ENCODE measurements at regions not wholly inside any gene's neighbourhood (a gene's known extent, or its start where the extent isn't known, plus 50 kb on each side); places are given as distances from the start of the nearest gene placed in this dataset.

- Histone ChIP-seq H3K4me1 (ENCODE audit: control insufficient read depth, insufficient read depth, low read length) (no peaks in the 10 kb centered on the region), H3K27ac (ENCODE audit: extremely low read depth, low read depth, low read length) (no peak overlapping the region), H3K4me3 (ENCODE audit: low read depth, low read length) (no peak overlapping the region), H3K9me3 (ENCODE audit: control insufficient read depth, insufficient read depth, low read depth, low read length) (no peaks in the 10 kb centered on the region), H3K36me3 (ENCODE audit: control insufficient read depth in 2 of 2, insufficient read depth in 1 of 2, low read length in 2 of 2) (no peaks in the 10 kb centered on the region)
- POLR2A ChIA-PET = no interaction called here
- CTCF ChIA-PET = interaction anchor here (0.6 kb wide), 1 partner anchor 282 kb away, joined by 3 read pairs; no protein-coding TSS in a partner anchor
- TF ChIP-seq MYNN (tag by site-specific recombination; IDR thresholded peaks at IDR 0.05; ENCODE audit: borderline replicate concordance) (no peak), ZNF473 (tag by site-specific recombination; IDR thresholded peaks at IDR 0.05) (no peak), ZNF785 (tag by site-specific recombination; IDR thresholded peaks at IDR 0.05) (no peak), ZNF701 (tag by site-specific recombination; IDR thresholded peaks at IDR 0.05) (no peak), TRIM28 (IDR thresholded peaks at IDR 0.05; ENCODE audit: borderline replicate concordance, low read length) (no peak), ZFHX2 (tag by site-specific recombination; conservative IDR thresholded peaks at IDR 0.05) (no peak), ZNF654 (tag by site-specific recombination; IDR thresholded peaks at IDR 0.05; ENCODE audit: low read depth) (no peak), ZNF76 (tag by site-specific recombination; IDR thresholded peaks at IDR 0.05; ENCODE audit: borderline replicate concordance, low read depth) (no peak), ZBTB1 (tag by site-specific recombination; IDR thresholded peaks at IDR 0.05) (no peak)
Observed at GRCh38 chr4:165787516-165788274, 85.3 kb upstream of the TLL1 start.

DNA sequence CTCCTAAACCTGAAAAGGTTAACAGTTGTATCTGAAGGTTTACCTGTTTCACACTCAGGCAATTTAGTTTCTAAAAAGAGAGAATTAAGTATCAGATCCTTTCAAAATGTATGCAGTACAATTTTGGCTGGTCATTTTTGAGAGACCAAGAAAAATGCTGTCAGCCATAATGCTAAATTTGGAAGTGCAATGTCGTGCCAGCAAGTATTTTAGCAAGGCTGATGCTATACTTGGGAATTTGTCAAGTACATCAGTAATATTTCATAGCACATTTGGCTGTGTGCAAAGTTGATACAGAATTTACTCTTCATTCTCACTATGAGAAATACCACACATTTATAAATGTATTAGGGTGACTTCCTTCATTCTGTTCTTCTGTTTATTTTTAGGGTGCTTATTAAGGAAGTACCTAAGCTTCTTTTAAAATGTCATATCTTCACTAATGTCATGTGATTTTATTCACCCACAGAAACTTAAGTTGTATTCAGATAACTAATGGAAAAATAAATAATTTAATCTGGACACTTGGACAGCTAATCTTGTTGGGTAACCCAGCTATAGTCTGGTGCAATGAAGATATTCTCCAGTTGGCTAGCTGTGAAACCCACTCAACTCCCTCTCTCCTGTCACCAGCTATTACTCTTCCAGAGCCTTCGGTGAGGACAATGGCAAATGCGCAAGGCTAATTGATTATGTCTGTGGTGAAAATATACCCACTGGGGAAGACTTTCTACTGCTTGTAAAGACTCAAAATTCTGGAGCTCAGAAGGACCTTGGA, 84.2 kb upstream of the TLL1 start:
- no peak for TF ChIP-seq ZNF114 (tag by site-specific recombination; IDR thresholded peaks at IDR 0.05)
- TF ChIP-seq ZNF473 (tag by site-specific recombination; IDR thresholded peaks at IDR 0.05) = no peak
- TF ChIP-seq, protein P1, sequence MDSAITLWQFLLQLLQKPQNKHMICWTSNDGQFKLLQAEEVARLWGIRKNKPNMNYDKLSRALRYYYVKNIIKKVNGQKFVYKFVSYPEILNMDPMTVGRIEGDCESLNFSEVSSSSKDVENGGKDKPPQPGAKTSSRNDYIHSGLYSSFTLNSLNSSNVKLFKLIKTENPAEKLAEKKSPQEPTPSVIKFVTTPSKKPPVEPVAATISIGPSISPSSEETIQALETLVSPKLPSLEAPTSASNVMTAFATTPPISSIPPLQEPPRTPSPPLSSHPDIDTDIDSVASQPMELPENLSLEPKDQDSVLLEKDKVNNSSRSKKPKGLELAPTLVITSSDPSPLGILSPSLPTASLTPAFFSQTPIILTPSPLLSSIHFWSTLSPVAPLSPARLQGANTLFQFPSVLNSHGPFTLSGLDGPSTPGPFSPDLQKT (IDR thresholded peaks at IDR 0.05; ENCODE audit: borderline replicate concordance, low read depth, low read length) = no peak
- no peak for TF ChIP-seq ZNF660 (tag by site-specific recombination; IDR thresholded peaks at IDR 0.05)
- TF ChIP-seq ZNF426 (tag by site-specific recombination; IDR thresholded peaks at IDR 0.05) = no peak
- no peak for TF ChIP-seq FEZF1 (tag by site-specific recombination; IDR thresholded peaks at IDR 0.05)
- TF ChIP-seq ZNF48 (tag by site-specific recombination; IDR thresholded peaks at IDR 0.05) = no peak
- TF ChIP-seq, protein P2, sequence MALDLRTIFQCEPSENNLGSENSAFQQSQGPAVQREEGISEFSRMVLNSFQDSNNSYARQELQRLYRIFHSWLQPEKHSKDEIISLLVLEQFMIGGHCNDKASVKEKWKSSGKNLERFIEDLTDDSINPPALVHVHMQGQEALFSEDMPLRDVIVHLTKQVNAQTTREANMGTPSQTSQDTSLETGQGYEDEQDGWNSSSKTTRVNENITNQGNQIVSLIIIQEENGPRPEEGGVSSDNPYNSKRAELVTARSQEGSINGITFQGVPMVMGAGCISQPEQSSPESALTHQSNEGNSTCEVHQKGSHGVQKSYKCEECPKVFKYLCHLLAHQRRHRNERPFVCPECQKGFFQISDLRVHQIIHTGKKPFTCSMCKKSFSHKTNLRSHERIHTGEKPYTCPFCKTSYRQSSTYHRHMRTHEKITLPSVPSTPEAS (tag by site-specific recombination; IDR thresholded peaks at IDR 0.05) = no peak
- no peak for TF ChIP-seq ZNF155 (tag by site-specific recombination; IDR thresholded peaks at IDR 0.05)
- no peak for TF ChIP-seq ZNF140 (tag by site-specific recombination; IDR thresholded peaks at IDR 0.05)
- no peak for TF ChIP-seq ZNF549 (tag by site-specific recombination; IDR thresholded peaks at IDR 0.05)
- TF ChIP-seq OVOL3 (tag by site-specific recombination; IDR thresholded peaks at IDR 0.05) = no peak
- TF ChIP-seq PRDM1 (tag by site-specific recombination; IDR thresholded peaks at IDR 0.05) = no peak
- no peak for TF ChIP-seq ZNF341 (tag by site-specific recombination; IDR thresholded peaks at IDR 0.05; ENCODE audit: low read depth)
- no peak for TF ChIP-seq ZNF280D (tag by site-specific recombination; IDR thresholded peaks at IDR 0.05)
- TF ChIP-seq ZNF19 (tag by site-specific recombination; IDR thresholded peaks at IDR 0.05; ENCODE audit: low read depth) = no peak
- no peak for TF ChIP-seq ZNF138 (tag by site-specific recombination; IDR thresholded peaks at IDR 0.05; ENCODE audit: borderline replicate concordance)
- TF ChIP-seq ZNF692 (tag by site-specific recombination; IDR thresholded peaks at IDR 0.05) = no peak
- no peak for TF ChIP-seq MYNN (tag by site-specific recombination; IDR thresholded peaks at IDR 0.05; ENCODE audit: borderline replicate concordance)
- CTCF ChIA-PET = no interaction called here
- H3K27ac ChIP-seq (ENCODE audit: extremely low read depth, low read depth, low read length) = no peak overlapping the region
- no peaks in the 10 kb centered on the region for H3K4me1 ChIP-seq (ENCODE audit: control insufficient read depth, insufficient read depth, low read length)
- no peak overlapping the region for H3K4me3 ChIP-seq (ENCODE audit: low read depth, low read length)
- POLR2A ChIA-PET = no interaction called here
- H3K36me3 ChIP-seq (ENCODE audit: control insufficient read depth in 2 of 2, insufficient read depth in 1 of 2, low read length in 2 of 2) = no peaks in the 10 kb centered on the region
- H3K9me3 ChIP-seq (ENCODE audit: control insufficient read depth, insufficient read depth, low read depth, low read length) = no peaks in the 10 kb centered on the region
